Amniotic epithelial cell (primary cell): ENCODE measurements at regions not wholly inside any gene's neighbourhood (a gene's known extent, or its start where the extent isn't known, plus 50 kb on each side); places are given as distances from the start of the nearest gene placed in this dataset.

Experiments used
- DNase-seq: peaks from one replicate; pipeline ENCODE4 v3.0.0-alpha.2; 2010; ENCODE audit warnings: low read depth

GRCh38 chr17:34420254-34420766 lies 57.3 kb upstream of the CCL1 start:
- DNase-seq: peak; percentile 40

GRCh38 chr17:34416116-34416515 lies 53.1 kb upstream of the CCL1 start:
- no peak for DNase-seq

GRCh38 chr17:34414339-34414738 lies 51.3 kb upstream of the CCL1 start:
- no peak for DNase-seq

- no peak for DNase-seq
Observed at GRCh38 chr17:34413443-34414119, 50.5 kb upstream of the CCL1 start.

- no peak for DNase-seq
Observed at GRCh38 chr17:34412965-34413441, 50.0 kb upstream of the CCL1 start.
